H1 (cell line): ENCODE measurements at regions not wholly inside any gene's neighbourhood (a gene's known extent, or its start where the extent isn't known, plus 50 kb on each side); places are given as distances from the start of the nearest gene placed in this dataset.

Experiments
- CTCF ChIA-PET: fragments of 300-600 bp; sonication (Branson Sonifier 250); formaldehyde crosslinking; loops from one replicate; lab custom pipeline; 2021; ENCODE audit not compliant: partially characterized antibody; lab: Charles Lee
- POLR2A ChIA-PET: fragments of 300-600 bp; sonication (Branson Sonifier 250); formaldehyde crosslinking; loops from one replicate; lab custom pipeline; 2021; ENCODE audit warnings: inconsistent platforms; ENCODE audit not compliant: partially characterized antibody; lab: Charles Lee
- DNase-seq, 2 experiments: peaks; one replicate each; pipeline versions ENCODE4 v3.0.0 to v3.0.0-alpha.2; 2010 to 2022; ENCODE audit warnings: low spot score in 2 of 2, low read depth in 1 of 2, mixed read lengths in 1 of 2
- FAIRE-seq: peaks from 2 replicates; lab custom pipeline; 2011; peaks lifted over from hg19 to GRCh38; lab: Jason Lieb, UNC
- H2AFZ ChIP-seq: 2 replicates; pipeline ENCODE4 v1.8.1; 2012; ENCODE audit warnings: low read length, inconsistent platforms
- H2AK5ac ChIP-seq: 2 replicates; pipeline ENCODE4 v1.6.1; 2013; ENCODE audit warnings: low read depth, low read length
- H2BK120ac ChIP-seq: replicated peaks from 2 replicates; pipeline ENCODE3; 2013; ENCODE audit warnings: low read depth, low read length, inconsistent platforms
- H2BK12ac ChIP-seq: 2 replicates; pipeline ENCODE4 v1.6.1; 2013; ENCODE audit warnings: low read depth, low read length
- H2BK15ac ChIP-seq: 2 replicates; pipeline ENCODE4 v1.6.1; 2013; ENCODE audit warnings: low read length
- H2BK20ac ChIP-seq: 2 replicates; pipeline ENCODE4 v1.6.1; 2013; ENCODE audit warnings: low read length
- H2BK5ac ChIP-seq: 2 replicates; pipeline ENCODE4 v1.6.1; 2013; ENCODE audit warnings: low read depth, low read length
- H3K14ac ChIP-seq: 2 replicates; pipeline ENCODE4 v1.6.1; 2013; ENCODE audit warnings: inconsistent platforms; ENCODE audit not compliant: insufficient read length
- H3K18ac ChIP-seq: 2 replicates; pipeline ENCODE4 v1.6.1; 2013; ENCODE audit warnings: low read length; ENCODE audit errors: extremely low read depth
- H3K23ac ChIP-seq: 2 replicates; pipeline ENCODE4 v1.6.1; 2013; ENCODE audit warnings: inconsistent platforms; ENCODE audit not compliant: insufficient read length
- H3K23me2 ChIP-seq: 2 replicates; pipeline ENCODE4 v1.6.1; 2013; ENCODE audit warnings: low read depth, low read length
- H3K27ac ChIP-seq: 2 replicates; pipeline ENCODE4 v1.6.1; 2011; ENCODE audit warnings: low read depth, low read length, inconsistent platforms
- H3K27me3 ChIP-seq, 4 experiments: replicated peaks in 1 of 4; 1 replicate in 1 of 4; 2 replicates in 3 of 4; pipeline versions ENCODE4 v1.6.1 to v1.8.1; 2011 to 2013; ENCODE audit warnings: low read length in 3 of 4, mild to moderate bottlenecking in 3 of 4, inconsistent platforms in 2 of 4, mixed read lengths in 2 of 4, moderate library complexity in 1 of 4; ENCODE audit not compliant: control insufficient read depth in 3 of 4, insufficient read depth in 3 of 4; ENCODE audit errors: extremely low read depth in 1 of 4
- H3K36me3 ChIP-seq, 4 experiments: 2 replicates each; pipeline versions ENCODE4 v1.6.1 to v1.8.1; 2011 to 2013; ENCODE audit warnings: mild to moderate bottlenecking in 4 of 4, low read length in 3 of 4, moderate library complexity in 2 of 4, control low read depth in 1 of 4, inconsistent platforms in 1 of 4; ENCODE audit not compliant: insufficient read depth in 4 of 4, control insufficient read depth in 2 of 4
- H3K4ac ChIP-seq: replicated peaks from 2 replicates; pipeline ENCODE3; 2013; ENCODE audit warnings: low read length, low read depth, mixed read lengths, inconsistent platforms; ENCODE audit not compliant: insufficient read length
- H3K4me1 ChIP-seq, 4 experiments: replicated peaks in 1 of 4; 1 replicate in 1 of 4; 2 replicates in 3 of 4; pipeline versions ENCODE4 v1.6.1 to v1.8.1; 2011 to 2013; ENCODE audit warnings: low read length in 3 of 4, inconsistent platforms in 2 of 4, mixed read lengths in 1 of 4; ENCODE audit not compliant: insufficient read depth in 4 of 4, control insufficient read depth in 3 of 4
- H3K4me2 ChIP-seq, 2 experiments: 2 replicates each; pipeline versions ENCODE4 v1.6.1 to v1.8.1; 2011 to 2013; ENCODE audit warnings: low read depth in 2 of 2, low read length in 2 of 2, control low read depth in 1 of 2, inconsistent platforms in 1 of 2, mild to moderate bottlenecking in 1 of 2; ENCODE audit not compliant: insufficient read depth in 1 of 2
- H3K4me3 ChIP-seq, 4 experiments: fragments of 200-600, 300-600 bp in 1 of 4; sonication (generic), shearing (Covaris generic), sonication (Bioruptor Twin) in 1 of 4; 2 replicates each; pipeline versions ENCODE4 v1.5.1 to v1.8.1; 2011 to 2016; ENCODE audit warnings: low read length in 4 of 4, low read depth in 3 of 4, control low read depth in 2 of 4, inconsistent platforms in 2 of 4, mild to moderate bottlenecking in 2 of 4, mixed read lengths in 1 of 4, moderate library complexity in 1 of 4; ENCODE audit not compliant: insufficient read depth in 2 of 4; ENCODE audit errors: extremely low read depth in 1 of 4
- H3K56ac ChIP-seq: replicated peaks from 2 replicates; pipeline ENCODE3; 2013; ENCODE audit warnings: low read depth, mild to moderate bottlenecking, mixed read lengths, low read length, inconsistent platforms; ENCODE audit not compliant: insufficient read length
- H3K79me1 ChIP-seq: 2 replicates; pipeline ENCODE4 v1.6.1; 2013; ENCODE audit warnings: low read depth, low read length, control low read depth
- H3K79me2 ChIP-seq, 2 experiments: 2 replicates each; pipeline versions ENCODE4 v1.6.1 to v1.8.1; 2012 to 2013; ENCODE audit warnings: low read length in 2 of 2, mild to moderate bottlenecking in 2 of 2, inconsistent platforms in 1 of 2; ENCODE audit not compliant: insufficient read depth in 2 of 2, control insufficient read depth in 1 of 2
- H3K9ac ChIP-seq, 4 experiments: replicated peaks in 1 of 4; 1 replicate in 1 of 4; 2 replicates in 3 of 4; pipeline versions ENCODE4 v1.6.1 to v1.8.1; 2011 to 2013; ENCODE audit warnings: low read depth in 3 of 4, low read length in 3 of 4, control low read depth in 2 of 4, mild to moderate bottlenecking in 2 of 4, moderate library complexity in 2 of 4, inconsistent platforms in 1 of 4; ENCODE audit errors: extremely low read depth in 1 of 4
- H3K9me3 ChIP-seq, 2 experiments: 2 replicates each; pipeline versions ENCODE4 v1.6.1 to v1.8.1; 2012 to 2013; ENCODE audit warnings: mild to moderate bottlenecking in 2 of 2, moderate library complexity in 2 of 2, control low read depth in 1 of 2, inconsistent platforms in 1 of 2, low read depth in 1 of 2, low read length in 1 of 2, mixed read lengths in 1 of 2; ENCODE audit not compliant: insufficient read depth in 2 of 2
- H4K20me1 ChIP-seq, 2 experiments: replicated peaks in 1 of 2; 2 replicates each; pipeline versions ENCODE3 to v1.8.1; 2011 to 2013; ENCODE audit warnings: inconsistent platforms in 2 of 2, low read length in 2 of 2, mild to moderate bottlenecking in 1 of 2; ENCODE audit not compliant: insufficient read depth in 2 of 2, control insufficient read depth in 1 of 2
- H4K5ac ChIP-seq: 2 replicates; pipeline ENCODE4 v1.6.1; 2013; ENCODE audit warnings: low read length, low read depth, mixed read lengths, inconsistent platforms; ENCODE audit not compliant: insufficient read length
- H4K8ac ChIP-seq: 2 replicates; pipeline ENCODE4 v1.8.0; 2013; ENCODE audit warnings: mild to moderate bottlenecking, moderate library complexity, low read length, inconsistent platforms; ENCODE audit not compliant: insufficient read depth; ENCODE audit errors: extremely low read depth
- H4K91ac ChIP-seq: replicated peaks from 2 replicates; pipeline ENCODE3; 2013; ENCODE audit warnings: low read length, mixed read lengths, inconsistent platforms; ENCODE audit not compliant: insufficient read length
- CTCF ChIP-seq, 3 experiments: IDR thresholded peaks; 1 replicate in 2 of 3; 2 replicates in 1 of 3; pipeline versions ENCODE4 v1.5.1 to v1.6.1; 2011; ENCODE audit warnings: low read length in 3 of 3, mild to moderate bottlenecking in 3 of 3, inconsistent platforms in 2 of 3, low read depth in 1 of 3, moderate library complexity in 1 of 3; ENCODE audit not compliant: insufficient read depth in 1 of 3; ENCODE audit errors: control extremely low read depth in 1 of 3
- YY1 ChIP-seq: IDR thresholded peaks from 2 replicates; pipeline ENCODE4 v1.6.1; 2011; ENCODE audit warnings: low read depth, mild to moderate bottlenecking, low read length
- WGBS, 2 experiments: shearing (Covaris generic) in 1 of 2; methylation state at CpG; one replicate each; pipeline versions ENCODE4 v1.1.6 to v1.1.7; 2013 to 2015; ENCODE audit warnings: low lambda C conversion rate in 2 of 2, mixed read lengths in 2 of 2, inconsistent platforms in 1 of 2, low coverage in 1 of 2, missing lambda C conversion rate in 1 of 2; ENCODE audit not compliant: insufficient replicate concordance in 2 of 2, insufficient coverage in 1 of 2, insufficient read length in 1 of 2; ENCODE audit errors: extremely low coverage in 1 of 2, missing lambda C conversion rate in 1 of 2; 5-methylcytosine and 5-hydroxymethylcytosine counted together

GRCh38 chr7:142483659-142484317 lies 225.9 kb upstream of the PRSS58 start:
- peaks cover 0 to 2% (median 0%) of the 10 kb centered on the region in 4 experiments; a peak in 2 of 7 replicates for H3K4me1 ChIP-seq
- no peaks in the 10 kb centered on the region for H3K79me1 ChIP-seq
- no peak for DNase-seq
- H3K23me2 ChIP-seq, result no peaks in the 10 kb centered on the region
- H3K9ac ChIP-seq, result no peak overlapping the region
- H3K14ac ChIP-seq, result no peak overlapping the region
- H2AK5ac ChIP-seq, result no peak overlapping the region
- no peak overlapping the region for H3K23ac ChIP-seq
- FAIRE-seq, result no peak
- H4K20me1 ChIP-seq, result no peaks in the 10 kb centered on the region
- H2BK12ac ChIP-seq, result no peak overlapping the region
- no peak overlapping the region for H3K27ac ChIP-seq
- ChIA-PET CTCF (interaction anchor here (0.7 to 32.4 kb wide), 29 partner anchors 8 to 1611 kb away, joined by 3 to 682 read pairs (median 8); no protein-coding TSS in a partner anchor), POLR2A (no interaction called here)
- H3K4ac ChIP-seq, result no peak overlapping the region
- H3K4me2 ChIP-seq, result no peak overlapping the region
- no peak overlapping the region for H4K91ac ChIP-seq
- H4K8ac ChIP-seq, result no peak overlapping the region
- no peaks in the 10 kb centered on the region for H3K79me2 ChIP-seq
- no peak overlapping the region for H2BK120ac ChIP-seq
- no peak overlapping the region for H4K5ac ChIP-seq
- no peak overlapping the region for H2BK20ac ChIP-seq
- H3K4me3 ChIP-seq, result no peak overlapping the region
- 79% methylated on average over 5 of the region's 5 CpGs; no CpG with 5 or more reads in 1 of the 2 experiments for WGBS, 2 experiments
- H3K27me3 ChIP-seq, result no peaks in the 10 kb centered on the region
- no peak overlapping the region for H2BK15ac ChIP-seq
- no peak overlapping the region for H2AFZ ChIP-seq
- no peak overlapping the region for H3K18ac ChIP-seq
- H2BK5ac ChIP-seq, result no peak overlapping the region
- no peak overlapping the region for H3K56ac ChIP-seq
- peak in 1 of 3 experiments; percentile 24; a peak in 1 of 4 replicates for TF ChIP-seq CTCF (IDR thresholded peaks at IDR 0.05; ENCODE audit: control extremely low read depth in 1 of 3, insufficient read depth in 1 of 3, low read depth in 1 of 3, low read length in 3 of 3)
- no peak for TF ChIP-seq YY1
- TF ChIP-seq, all 59 proteins: peak for 1
- H3K9me3 ChIP-seq, result no peaks in the 10 kb centered on the region
- H3K36me3 ChIP-seq, result no peaks in the 10 kb centered on the region
